ENCODE measurements at regions not wholly inside any gene's neighbourhood (a gene's known extent, or its start where the extent isn't known, plus 50 kb on each side); places are given as distances from the start of the nearest gene placed in this dataset.
"Not testable (repeated sequence)": the region's sequence is repeated elsewhere in the genome, so short reads cannot be mapped to it uniquely, and the experiment has no call there.

GRCh38 chr10:80856186-80856585 lies 318.5 kb downstream of the SH2D4B start:
- no peak for DNase-seq (ENCODE audit: low read depth in 1 of 2, low spot score in 1 of 2)

GRCh38 chr10:80859279-80859678 lies 321.6 kb downstream of the SH2D4B start:
- DNase-seq (ENCODE audit: low read depth in 1 of 2, low spot score in 1 of 2): not testable (repeated sequence)

GRCh38 chr10:80860719-80861118 lies 323.0 kb downstream of the SH2D4B start:
- no peak for DNase-seq (ENCODE audit: low read depth in 1 of 2, low spot score in 1 of 2)

- DNase-seq (ENCODE audit: low read depth in 1 of 2, low spot score in 1 of 2): no peak
Measured at GRCh38 chr10:80861882-80862281, 324.2 kb downstream of the SH2D4B start.

GRCh38 chr10:80870282-80870681 lies 332.6 kb downstream of the SH2D4B start:
- no peak for DNase-seq (ENCODE audit: low read depth in 1 of 2, low spot score in 1 of 2)

GRCh38 chr10:80871083-80871482 lies 333.4 kb downstream of the SH2D4B start:
- DNase-seq (ENCODE audit: low read depth in 1 of 2, low spot score in 1 of 2): no peak

GRCh38 chr10:80878330-80878729 lies 340.6 kb downstream of the SH2D4B start:
- no peak for DNase-seq (ENCODE audit: low read depth in 1 of 2, low spot score in 1 of 2)

- no peak for DNase-seq (ENCODE audit: low read depth in 1 of 2, low spot score in 1 of 2)
Measured at GRCh38 chr10:80890146-80890545, 352.4 kb downstream of the SH2D4B start.

DNA sequence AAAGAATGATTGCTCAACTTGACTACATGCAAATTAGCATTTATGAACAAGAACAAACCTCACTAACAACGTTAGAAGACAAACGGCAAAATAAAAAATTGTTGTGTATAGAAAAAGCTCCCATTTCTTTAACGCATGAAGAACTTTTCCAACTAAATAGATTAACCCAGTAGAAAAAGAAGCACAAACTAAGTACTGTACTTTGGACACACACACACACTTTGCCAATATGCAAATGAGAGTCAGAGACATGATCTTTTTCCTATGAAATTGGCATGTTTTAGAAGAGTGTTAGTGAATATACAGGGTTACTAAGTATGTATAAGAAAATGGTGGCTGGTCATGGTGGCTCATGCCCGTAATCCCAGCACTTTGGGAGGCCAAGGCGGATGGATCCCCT lies 355.6 kb downstream of the SH2D4B start:
- no peak for DNase-seq (ENCODE audit: low read depth in 1 of 2, low spot score in 1 of 2)

DNA sequence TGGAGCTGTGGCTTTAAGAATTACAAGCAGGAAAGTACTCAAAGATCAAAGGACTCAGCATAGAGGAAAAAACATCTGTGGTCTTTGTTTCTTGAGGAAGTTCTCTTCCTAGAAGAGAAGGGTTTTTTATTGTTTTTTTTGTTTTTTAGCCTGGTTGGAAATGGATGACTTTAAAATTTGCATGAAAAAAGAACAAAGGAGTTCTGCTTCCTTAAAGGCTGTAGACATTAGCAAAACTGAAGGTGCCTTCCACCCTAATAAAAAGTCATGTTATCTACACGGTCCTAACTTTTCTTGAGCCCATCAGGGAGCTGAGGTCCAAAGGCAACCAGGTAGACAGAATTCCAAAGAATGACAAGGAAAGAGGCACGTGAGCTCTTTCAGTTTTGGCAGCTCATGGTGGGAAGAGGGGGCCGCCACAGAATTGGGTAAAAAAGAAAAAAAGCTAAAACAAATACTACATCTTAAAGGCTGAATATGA lies 356.6 kb downstream of the SH2D4B start:
- DNase-seq (ENCODE audit: low read depth in 1 of 2, low spot score in 1 of 2): no peak

DNA sequence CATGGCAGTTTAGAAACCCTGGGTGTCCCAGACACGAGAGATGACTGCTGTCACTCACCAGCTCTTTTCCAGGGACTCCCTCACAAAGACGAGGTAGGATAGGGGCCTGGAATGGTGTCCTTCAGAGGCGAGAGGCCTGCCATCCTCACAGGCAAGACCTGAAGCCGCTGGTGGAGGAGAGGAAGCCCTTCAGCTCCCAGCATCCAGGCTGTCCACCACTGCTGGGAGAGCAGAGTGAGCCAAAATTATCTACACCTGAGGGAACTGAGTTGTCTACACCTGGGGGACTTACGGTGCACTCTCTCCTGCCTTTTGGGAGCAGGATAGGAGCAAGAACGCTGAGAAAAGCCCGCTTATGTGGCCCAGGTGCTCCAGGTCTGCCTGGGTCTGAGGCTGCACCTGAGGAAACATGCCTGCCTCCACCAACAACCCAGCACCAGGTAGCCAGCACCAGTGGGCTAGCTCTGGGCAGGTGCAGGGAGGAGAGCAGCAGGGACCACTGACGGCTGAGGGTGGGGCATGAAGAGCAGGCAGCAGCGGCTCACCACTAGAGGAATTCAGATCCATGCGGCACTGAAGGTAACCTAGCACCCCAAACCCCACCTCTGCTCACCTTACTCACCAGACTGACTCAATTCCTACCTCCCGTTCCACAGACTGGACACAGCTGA lies 357.2 kb downstream of the SH2D4B start:
- no peak for DNase-seq (ENCODE audit: low read depth in 1 of 2, low spot score in 1 of 2)

- no peak for DNase-seq (ENCODE audit: low read depth in 1 of 2, low spot score in 1 of 2)
Measured at GRCh38 chr10:80896076-80896475, 358.4 kb downstream of the SH2D4B start.

GRCh38 chr10:80896959-80897358 lies 359.3 kb downstream of the SH2D4B start:
- no peak for DNase-seq (ENCODE audit: low read depth in 1 of 2, low spot score in 1 of 2)

GRCh38 chr10:80900661-80901060 lies 363.0 kb downstream of the SH2D4B start:
- DNase-seq (ENCODE audit: low read depth in 1 of 2, low spot score in 1 of 2): no peak

- DNase-seq (ENCODE audit: low read depth in 1 of 2, low spot score in 1 of 2): no peak
Measured at GRCh38 chr10:80908611-80909010, 370.9 kb downstream of the SH2D4B start.

DNA sequence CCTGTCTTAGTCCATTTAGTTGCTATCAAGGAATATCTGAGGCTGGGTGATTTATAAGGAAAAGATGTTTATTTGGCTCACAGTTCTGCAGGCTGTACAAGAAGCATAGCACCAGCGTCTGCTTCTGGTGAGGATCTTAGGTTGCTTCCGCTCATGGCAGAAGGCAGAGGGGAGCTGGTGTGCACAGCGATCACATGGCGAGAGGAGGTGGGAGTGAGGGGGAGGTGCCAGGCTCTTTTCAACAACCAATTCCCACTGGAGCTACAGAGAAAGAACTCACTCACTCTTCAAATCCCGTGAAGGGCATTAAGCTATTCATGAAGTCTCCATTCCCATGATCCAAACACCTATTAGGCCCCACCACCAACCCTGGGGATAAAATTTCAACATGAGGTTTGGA lies 371.6 kb downstream of the SH2D4B start:
- no peak for DNase-seq (ENCODE audit: low read depth in 1 of 2, low spot score in 1 of 2)

- DNase-seq (ENCODE audit: low read depth in 1 of 2, low spot score in 1 of 2): no peak
Measured at GRCh38 chr10:80917636-80918035, 379.9 kb downstream of the SH2D4B start.

DNA sequence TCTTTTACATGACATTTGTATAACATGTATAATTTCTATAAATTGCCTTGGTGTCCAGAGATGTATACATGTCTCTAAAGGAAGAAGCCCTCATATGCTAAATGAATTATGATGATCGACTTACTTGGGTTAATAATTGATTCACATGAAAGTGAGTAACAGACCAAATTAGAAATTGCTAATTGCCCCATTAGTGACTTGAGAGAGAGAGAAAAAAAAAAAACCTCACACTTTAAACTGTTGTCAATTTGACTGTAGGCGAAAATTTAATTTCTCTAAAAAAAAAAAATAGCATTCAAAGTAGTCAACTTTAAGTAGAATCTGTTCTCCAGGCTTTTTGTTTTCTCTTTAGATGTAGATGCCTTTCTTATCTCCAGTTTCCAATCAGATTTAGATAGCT lies 383.3 kb downstream of the SH2D4B start:
- DNase-seq (ENCODE audit: low read depth in 1 of 2, low spot score in 1 of 2): no peak

GRCh38 chr10:80924063-80924952 lies 386.6 kb downstream of the SH2D4B start:
- DNase-seq (ENCODE audit: low read depth in 1 of 2, low spot score in 1 of 2): no peak

DNA sequence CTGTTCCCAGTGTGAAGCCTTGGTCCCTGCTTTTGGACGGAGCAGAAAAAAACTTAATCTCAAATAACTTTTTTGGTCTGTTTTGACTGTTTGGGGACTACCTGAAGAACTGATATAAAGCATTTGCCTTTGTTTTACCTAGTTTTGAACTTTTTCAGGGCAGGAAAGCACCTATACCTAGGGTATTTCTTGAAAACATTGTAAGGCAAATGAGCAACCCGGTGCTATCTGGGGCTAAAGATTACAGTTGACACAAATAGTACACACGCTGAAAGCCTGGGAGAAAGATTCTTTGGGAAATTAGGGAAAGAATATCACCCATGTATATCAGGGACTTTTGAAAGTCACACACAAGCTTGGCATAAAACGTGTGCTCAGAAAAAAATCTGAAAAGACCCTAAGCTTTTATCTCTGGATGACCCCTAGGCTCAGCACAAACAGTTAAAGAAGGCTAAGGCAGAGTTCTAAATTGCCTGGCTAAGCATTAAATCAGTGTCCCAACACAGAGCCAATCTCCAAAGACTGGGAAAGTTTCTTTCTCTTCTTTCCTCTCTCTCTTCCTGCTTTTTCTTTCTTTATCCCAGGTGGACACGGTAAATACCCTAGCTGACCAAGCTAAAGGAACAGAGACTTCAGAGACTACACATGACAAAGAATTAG lies 389.8 kb downstream of the SH2D4B start:
- DNase-seq (ENCODE audit: low read depth in 1 of 2, low spot score in 1 of 2): no peak

- no peak for DNase-seq (ENCODE audit: low read depth in 1 of 2, low spot score in 1 of 2)
Measured at GRCh38 chr10:80938903-80939302, 401.2 kb downstream of the SH2D4B start.

Data from stimulated activated CD4-positive, alpha-beta T cell treated with anti-CD3 and anti-CD28 coated beads, Interleukin-15, amount 100 ng/mL, for 1 hour (primary cell).